Iris pigment epithelial cell (primary cell): ENCODE measurements at regions not wholly inside any gene's neighbourhood (a gene's known extent, or its start where the extent isn't known, plus 50 kb on each side); places are given as distances from the start of the nearest gene placed in this dataset.

ENCODE experiments used
- DNase-seq: peaks from one replicate; pipeline ENCODE4 v3.0.0-alpha.2; 2011; ENCODE audit warnings: low read depth

- DNase-seq: no peak
These were observed 69.1 kb upstream of the CTDP1 start for GRCh38 chr18:79610461-79611039.

DNA sequence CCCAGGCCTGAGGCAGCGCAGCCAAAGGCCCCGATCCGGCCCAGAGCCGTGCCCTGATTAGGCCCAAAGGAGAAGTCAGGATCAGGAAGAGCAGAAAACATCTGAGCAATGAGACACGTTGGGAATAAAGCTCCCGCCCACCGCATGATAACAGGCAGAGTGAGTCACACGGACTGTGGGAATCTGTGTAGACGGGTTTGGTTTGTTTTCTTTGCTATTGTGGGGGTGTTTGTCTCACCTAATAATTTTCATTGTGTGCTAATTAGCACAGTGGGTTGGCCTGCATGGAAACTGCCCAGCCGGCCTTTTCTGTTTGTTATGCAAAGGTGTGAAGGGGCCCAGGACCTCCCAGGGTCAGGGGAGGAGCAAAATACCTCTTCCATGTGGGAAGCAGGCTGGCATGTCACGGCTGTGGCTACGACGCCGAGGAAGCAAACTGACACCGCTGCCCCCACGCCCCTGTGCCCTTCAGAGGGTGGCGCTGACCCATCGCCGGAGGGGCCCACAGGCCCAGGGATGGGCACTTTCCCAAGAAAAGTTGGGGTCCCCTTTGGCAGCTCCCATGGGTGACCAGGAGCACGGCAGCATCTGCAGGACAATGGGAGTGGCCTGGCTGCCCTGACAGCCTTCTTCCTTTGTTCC lies 68.4 kb upstream of the CTDP1 start:
- peak; percentile 92 for DNase-seq

DNA sequence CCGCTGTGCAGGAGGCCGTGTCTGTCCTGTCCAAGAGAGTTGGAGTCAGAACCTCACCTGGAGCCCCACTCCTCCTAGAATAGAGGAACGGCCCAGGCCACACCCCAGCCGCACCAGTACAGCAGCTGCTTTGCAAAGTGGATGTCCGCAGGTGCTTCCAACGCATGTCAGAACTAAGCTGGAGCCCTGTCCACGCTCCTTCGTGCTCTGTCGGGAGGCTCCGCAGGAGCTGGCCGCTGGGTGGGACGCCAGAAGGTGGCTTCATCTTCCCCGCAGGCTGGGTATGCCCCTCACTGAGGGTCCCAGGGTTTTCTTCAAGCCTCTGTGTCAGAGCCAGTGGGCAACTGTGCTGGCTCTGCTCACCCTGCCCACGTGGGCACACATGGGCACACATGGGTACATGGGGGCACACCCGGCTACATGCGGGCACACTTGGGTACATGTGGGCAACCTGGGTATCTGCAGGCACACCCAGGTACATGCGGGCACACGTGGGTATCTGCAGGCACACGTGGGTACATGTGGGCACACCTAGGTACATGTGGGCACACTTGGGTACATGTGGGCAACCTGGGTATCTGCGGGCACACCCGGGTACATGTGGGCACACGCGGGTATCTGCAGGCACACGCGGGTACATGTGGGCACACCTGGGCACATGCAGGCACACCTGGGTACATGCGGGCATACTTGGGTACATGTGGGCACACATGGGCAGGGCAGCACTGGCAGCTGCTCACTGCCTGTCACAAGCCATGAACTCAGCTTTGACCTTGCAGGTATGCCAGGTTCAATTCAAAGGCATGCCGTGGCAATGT lies 67.1 kb upstream of the CTDP1 start:
- no peak for DNase-seq

GRCh38 chr18:79613186-79613931 lies 66.2 kb upstream of the CTDP1 start:
- no peak for DNase-seq

- DNase-seq: no peak
These were observed 65.2 kb upstream of the CTDP1 start for GRCh38 chr18:79614211-79614955.

DNA sequence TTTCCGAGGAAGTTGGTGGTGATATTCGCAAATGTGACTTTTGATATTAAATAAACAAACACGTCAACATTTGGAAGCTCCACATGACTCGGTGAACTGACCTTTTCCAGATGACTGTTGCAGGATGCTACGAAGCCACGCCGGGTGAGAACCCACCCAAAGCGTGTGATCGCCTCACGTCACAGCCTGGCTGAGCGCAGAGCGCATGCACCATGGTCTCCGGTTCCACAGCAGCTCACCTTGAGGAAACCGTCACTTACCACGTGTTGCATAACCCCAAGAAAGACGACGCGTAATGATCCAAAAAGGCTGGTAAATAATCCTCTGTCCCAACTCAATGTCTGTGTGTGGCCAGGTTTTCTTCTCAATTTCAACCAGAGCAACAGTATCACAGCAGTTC lies 64.5 kb upstream of the CTDP1 start:
- DNase-seq: no peak

DNA sequence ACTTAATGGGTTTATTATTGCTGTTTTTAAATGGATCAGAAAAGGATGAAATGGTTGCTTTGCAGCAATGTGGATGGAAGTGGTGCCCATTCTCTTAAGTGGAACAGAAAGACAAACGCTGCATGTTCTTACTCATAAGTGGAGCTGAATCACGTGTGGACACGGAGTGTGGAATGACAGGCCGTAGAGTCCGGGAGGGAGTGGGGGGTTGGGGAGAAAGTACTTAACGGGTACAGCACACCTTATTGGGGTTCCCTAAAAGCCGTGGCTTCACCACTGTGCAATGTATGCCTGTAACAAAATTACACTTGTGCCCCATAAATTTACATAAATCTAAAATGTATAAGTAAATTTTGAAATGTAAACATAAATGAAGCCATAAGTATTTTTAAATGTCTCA lies 64.0 kb upstream of the CTDP1 start:
- DNase-seq: no peak

DNA sequence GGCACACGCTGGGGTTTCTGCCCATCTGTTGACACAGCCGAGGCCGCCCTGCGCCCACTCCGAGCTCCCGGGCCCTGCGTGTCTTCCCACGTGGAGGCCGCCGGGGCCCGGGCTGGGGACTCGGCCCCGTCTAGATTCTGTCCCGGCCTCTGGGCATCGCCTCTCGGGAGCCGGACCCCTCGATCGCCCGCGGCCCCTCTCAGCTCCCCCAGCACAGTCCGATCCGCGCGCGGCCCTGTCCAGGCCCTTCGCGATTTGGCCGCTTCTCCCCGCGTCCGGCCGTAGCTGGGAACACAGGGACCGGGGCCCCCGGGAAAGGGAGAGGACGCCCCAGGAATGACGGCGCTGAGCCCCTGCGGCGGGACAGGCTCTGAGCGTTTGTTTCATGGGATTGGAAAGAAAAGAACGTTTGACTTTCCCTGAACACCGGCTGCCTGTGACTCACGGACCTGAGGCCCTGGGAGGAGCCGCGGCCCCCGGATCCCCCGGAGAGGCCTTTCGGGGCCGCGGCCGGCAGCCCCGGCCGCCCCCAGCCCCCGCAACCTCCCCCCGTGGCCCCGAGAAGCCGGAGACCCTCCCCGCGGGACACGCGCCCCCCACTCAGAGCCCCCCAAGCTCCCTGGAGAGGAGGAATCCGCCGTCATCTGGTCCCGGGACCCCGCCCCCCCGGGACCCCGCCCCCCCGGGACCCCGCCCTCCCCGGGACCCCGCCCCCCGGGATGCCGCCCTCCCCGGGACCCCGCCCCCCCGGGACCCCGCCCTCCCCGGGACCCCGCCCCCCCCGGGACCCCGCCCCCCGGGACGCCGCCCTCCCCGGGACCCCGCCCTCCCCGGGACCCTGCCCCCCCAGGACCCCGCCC lies 62.7 kb upstream of the CTDP1 start:
- DNase-seq: peak; percentile 47

DNA sequence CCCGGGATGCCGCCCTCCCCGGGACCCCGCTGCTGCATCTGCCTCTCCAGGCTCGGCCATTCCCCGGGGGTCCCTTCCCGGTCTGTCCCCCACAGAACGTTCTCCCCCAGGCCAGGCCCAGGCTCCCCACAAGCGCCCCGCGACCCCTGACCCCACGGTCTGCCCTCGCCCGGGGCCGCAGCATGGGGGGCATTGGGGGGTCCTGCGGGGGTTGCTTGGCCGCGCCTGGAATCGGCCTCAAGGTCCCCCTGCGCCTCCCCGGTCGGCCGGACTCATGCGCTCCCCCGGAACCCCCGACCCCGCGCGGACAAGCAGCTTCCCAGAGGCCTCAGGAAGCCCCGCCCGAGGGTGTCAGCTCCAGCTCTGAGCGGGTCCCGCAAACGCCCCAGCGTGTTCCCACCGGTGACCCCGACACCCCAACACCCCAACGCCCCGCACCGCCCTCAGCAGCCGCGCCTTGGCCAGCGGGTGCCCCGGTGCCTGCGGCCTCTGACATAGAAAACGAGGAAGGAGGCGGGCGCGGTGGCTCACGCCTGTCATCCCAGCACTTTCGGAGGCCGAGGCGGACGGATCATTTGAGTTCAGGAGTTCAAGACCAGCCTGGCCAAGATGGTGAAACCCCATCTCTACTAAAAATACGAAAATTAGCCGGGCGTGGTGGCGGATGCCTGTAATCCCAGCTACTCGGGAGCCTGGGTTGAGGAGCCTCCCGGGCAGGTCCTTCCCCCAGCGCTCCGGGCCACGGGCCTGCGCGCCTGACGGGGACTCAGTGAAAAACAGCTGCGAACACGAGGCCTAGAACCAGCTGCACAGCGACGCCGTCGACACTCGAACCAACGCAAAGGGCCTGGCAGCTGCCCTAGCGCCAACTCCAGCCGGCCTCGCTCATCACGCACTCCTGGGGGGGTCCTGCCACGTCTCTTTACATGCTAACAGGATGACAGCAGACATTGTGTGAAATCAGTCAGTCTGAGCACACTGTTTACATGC lies 61.8 kb upstream of the CTDP1 start:
- DNase-seq: no peak

GRCh38 chr18:79620576-79621165 lies 58.9 kb upstream of the CTDP1 start:
- no peak for DNase-seq

- DNase-seq: no peak
These were observed 58.1 kb upstream of the CTDP1 start for GRCh38 chr18:79621501-79621900.

- no peak for DNase-seq
These were observed 57.6 kb upstream of the CTDP1 start for GRCh38 chr18:79622004-79622403.

DNA sequence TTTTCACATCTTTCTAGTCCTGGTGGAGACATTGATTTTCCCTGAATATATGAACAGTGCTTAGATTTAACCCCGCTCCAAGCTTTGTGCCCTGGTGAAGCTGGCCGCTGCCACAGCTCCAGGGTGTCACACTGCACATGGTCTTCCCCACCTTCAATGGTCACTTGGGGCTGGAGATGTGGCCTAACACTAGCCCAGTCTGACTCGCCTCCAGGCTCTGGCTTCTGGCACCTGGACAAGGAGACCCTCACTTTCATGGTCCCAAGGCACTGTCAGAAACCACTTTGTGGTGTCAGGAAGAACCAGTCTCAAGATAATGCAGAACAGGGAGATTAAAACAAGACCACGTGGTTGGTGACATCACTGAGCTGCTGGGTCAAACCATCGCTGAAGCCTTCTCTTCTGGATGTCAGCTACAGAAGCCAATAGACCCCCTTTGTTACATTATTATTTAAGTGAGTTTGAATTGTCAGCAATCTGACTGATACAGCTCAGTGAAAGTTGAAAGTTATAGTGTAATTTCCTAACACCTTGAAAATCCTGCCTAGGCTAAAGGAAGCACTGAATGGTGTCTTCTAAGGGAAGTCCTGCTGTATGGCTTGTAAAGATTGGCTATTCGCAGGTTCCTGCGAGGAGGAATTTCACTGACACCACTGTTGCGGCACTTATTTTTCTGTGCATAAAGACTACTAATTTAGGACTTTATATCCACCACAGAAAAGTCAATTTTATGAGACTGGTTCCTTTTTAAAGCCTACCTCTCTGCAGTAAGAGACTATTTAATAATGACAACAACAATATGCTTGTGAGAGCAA lies 55.0 kb upstream of the CTDP1 start:
- DNase-seq: no peak

- DNase-seq: peak; percentile 52
These were observed 54.2 kb upstream of the CTDP1 start for GRCh38 chr18:79625195-79625923.

- no peak for DNase-seq
These were observed 53.6 kb upstream of the CTDP1 start for GRCh38 chr18:79625924-79626561.

- DNase-seq: no peak
These were observed 52.5 kb upstream of the CTDP1 start for GRCh38 chr18:79626905-79627749.
